GM18507 (cell line): ENCODE measurements at regions not wholly inside any gene's neighbourhood (a gene's known extent, or its start where the extent isn't known, plus 50 kb on each side); places are given as distances from the start of the nearest gene placed in this dataset.
"Not testable (repeated sequence)": the region's sequence is repeated elsewhere in the genome, so short reads cannot be mapped to it uniquely, and the experiment has no call there.

ENCODE experiments used
- DNase-seq: peaks from one replicate; pipeline ENCODE4 v3.0.0; 2011; ENCODE audit warnings: low read depth; ENCODE audit not compliant: insufficient read length; ENCODE audit errors: extremely low spot score
- FAIRE-seq: peaks from 2 replicates; lab custom pipeline; 2011; peaks lifted over from hg19 to GRCh38; lab: Jason Lieb, UNC

GRCh38 chr12:4140581-4141301 lies 132.8 kb upstream of the CCND2 start:
- FAIRE-seq (no peak), DNase-seq (no peak)

GRCh38 chr12:4139191-4139590 lies 134.4 kb upstream of the CCND2 start:
- no peak for DNase-seq
- FAIRE-seq, result peak; percentile 35

DNA sequence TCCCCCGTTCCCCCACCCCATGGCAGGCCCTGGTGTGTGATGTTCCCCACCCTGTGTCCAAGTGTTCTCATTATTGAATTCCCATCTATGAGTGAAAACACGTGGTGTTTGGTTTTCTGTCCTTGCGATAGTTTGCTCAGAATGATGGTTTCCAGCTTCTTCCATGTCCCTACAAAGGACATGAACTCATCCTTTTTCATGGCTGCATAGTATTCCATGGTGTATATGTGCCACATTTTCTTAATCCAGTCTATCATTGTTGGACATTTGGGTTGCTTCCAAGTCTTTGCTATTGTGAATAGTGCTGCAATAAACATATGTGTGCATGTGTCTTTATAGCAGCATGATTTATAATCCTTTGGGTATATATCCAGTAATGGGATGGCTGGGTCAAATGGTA lies 135.0 kb upstream of the CCND2 start:
- FAIRE-seq, result not testable (repeated sequence)

DNA sequence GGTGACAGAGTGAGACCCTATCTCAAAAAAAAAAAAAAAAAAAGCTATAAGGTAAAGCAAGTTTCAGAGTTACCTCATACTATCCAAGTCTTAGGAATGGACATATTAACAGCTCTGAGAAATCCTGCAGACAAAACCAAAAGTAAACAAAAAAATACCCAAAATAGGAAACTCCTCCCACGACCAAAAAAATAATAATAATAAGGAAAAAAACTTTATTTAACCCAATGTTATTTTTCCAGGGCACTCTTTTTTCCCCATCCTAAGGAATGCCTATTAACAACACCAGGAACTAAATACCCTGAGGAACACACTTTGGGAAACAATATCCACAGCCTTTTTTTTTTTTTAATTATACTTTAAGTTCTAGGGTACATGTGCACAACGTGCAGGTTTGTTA lies 135.5 kb upstream of the CCND2 start:
- no peak for FAIRE-seq

More for the DNA sequence above, 135.0 kb upstream of the CCND2 start:
- not testable (repeated sequence) for DNase-seq

GRCh38 chr12:4137441-4137840 lies 136.1 kb upstream of the CCND2 start:
- FAIRE-seq, result no peak
- no peak for DNase-seq

More for the DNA sequence above, 135.5 kb upstream of the CCND2 start:
- DNase-seq, result no peak

- DNase-seq (no peak), FAIRE-seq (peak; percentile 58)
Measured at GRCh38 chr12:4137015-4137414, 136.5 kb upstream of the CCND2 start.

DNA sequence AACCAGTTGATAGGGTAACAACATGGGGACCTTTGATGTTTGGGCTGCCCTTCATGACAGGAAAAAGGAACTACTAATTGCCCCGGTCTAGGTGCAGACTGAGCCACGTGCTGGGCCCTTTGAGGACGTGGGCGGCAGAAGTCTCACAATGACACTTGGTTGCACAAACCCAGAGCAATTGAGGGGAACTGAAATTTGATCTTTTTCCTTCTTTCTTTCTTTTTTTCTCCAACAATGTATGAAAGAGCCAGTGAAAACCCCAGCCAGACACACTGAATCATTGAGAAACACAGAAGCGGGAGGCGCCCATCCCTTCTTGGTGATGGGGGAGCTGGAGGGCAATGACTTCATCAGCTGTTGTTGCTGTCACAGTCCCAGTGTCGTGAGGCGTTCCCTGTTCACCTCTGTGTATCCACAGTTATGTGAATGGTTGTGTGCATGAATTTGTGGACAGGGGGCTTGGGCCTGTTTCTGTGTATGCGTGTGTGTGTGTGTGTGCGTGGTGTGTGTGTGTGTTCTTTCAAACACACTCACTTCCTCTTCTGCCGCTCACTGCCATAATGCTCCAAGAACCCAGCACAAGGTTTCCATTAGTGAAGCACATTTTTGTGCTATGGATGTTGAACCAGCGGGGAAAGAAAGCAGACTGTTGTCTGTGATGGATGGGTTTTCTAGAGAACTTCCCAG lies 137.5 kb upstream of the CCND2 start:
- FAIRE-seq (peak; percentile 99), DNase-seq (peak; percentile 60)

GRCh38 chr12:4134448-4135263 lies 138.9 kb upstream of the CCND2 start:
- DNase-seq (no peak), FAIRE-seq (no peak)

DNA sequence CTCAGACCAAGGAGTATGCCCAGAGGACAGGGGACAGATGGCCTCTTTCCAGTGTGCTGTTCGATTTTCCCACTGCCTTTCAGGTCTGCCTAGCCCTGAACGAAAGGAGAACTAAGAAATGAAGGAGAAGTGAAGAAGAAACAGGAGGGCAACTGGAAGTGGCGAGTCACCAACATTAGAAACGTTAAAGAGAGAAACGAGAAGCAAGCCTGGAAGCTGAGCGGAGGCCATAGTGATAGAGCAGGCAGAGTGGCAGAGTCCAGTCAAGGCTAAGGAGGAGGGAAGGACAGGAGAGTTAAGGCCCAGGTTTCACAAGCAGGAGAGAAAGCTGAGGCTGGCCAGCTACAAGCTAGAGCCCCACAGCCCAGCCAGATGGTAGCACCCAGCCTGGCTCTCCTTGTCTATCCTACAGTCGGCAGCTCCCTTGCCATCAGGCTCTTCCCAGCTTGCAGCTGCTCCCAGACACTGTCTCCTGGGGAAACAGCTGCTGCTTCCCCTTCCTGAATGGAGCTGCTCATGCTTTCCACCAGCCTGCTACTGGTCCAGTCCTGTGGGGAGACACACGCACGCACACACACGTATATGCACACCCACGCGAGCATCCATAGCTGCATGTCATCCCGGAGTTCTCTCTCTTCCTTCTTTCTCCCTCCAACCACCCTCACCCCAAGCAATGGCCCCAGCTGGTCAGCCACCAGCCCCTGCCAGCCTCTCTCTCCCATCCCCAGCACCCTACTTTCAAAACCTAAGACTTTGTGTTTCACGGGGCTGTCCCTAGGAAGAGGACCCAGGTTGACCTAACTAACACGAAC lies 139.7 kb upstream of the CCND2 start:
- FAIRE-seq (peak; percentile 29), DNase-seq (no peak)

DNA sequence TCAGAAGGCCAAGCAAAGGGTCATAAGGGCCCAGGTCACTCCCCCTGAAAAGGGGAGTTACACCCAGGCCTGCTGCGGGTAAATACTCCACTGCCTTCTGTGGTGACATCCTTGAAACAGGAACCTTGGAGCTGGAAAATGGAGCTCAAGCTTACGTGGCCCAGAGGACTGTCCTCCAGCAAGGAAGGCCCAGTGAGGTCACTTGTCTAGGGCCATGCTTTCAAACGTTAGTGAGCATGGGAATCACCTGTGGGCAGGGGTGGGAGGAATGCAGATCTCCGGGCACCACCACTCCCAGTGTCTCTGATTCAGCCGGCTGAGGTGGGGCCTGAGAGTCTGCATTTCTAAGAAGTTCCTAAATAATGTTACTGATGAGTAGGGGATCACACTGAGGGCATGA lies 140.5 kb upstream of the CCND2 start:
- FAIRE-seq, result no peak

GRCh38 chr12:4121506-4122020 lies 152.0 kb upstream of the CCND2 start:
- FAIRE-seq (no peak), DNase-seq (no peak)

More for the DNA sequence above, 140.5 kb upstream of the CCND2 start:
- no peak for DNase-seq

DNA sequence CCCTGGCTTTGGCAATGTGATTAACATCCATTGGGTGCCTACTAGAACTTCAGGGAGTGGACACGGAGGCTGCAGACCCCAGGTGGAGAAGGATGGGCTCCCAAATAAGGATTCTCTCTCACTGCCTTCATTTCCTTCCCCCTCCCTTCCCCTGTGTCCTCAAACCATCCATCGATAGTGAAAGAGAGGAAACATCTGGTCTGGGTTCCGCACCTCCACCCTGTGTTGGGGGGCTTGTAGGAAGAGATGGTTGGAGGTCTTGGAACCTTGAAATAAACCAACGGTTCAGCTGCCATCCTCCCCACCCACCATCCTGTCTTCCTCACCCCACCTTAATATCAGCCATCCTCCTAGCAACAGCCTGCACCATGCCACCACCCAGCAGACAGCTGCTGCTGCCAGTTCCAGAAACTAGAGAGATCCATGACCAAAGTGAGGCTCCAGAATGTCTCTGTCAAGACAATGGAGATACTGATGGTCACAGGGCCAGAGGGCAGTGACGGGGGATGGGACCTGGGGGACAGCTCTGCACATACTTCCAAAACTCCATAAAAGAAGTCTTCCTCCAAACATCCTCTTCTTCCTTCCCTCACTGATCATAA lies 153.1 kb upstream of the CCND2 start:
- DNase-seq, result no peak
- FAIRE-seq, result peak; percentile 41

GRCh38 chr12:4119157-4119761 lies 154.3 kb upstream of the CCND2 start:
- FAIRE-seq (no peak), DNase-seq (peak; percentile 47)

GRCh38 chr12:4118601-4119156 lies 154.9 kb upstream of the CCND2 start:
- FAIRE-seq (no peak), DNase-seq (no peak)

DNA sequence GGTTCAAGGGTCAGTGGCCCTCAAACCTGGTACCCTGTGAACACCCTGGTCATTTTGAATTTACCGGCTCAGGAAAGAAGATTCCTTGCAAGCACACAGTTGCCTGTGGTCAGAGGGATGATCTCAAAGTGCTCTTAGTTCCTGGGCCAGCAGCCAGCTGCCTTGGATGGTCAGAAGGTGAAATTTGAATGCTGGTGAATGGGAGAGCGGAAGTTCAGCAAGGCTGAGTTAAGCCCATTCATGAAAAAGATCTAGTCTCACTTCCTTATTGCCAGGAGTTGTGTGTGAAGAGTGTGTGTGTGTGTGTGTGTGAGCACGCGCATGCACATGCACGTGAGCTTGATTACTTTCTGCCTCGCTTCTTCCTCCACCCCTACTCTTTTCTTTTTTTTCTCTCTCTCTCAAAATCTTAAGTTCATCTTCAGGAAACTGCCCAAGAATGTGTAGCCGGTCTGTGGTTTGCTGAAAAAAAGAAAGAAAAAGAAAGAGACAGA lies 155.5 kb upstream of the CCND2 start:
- FAIRE-seq (peak; percentile 100), DNase-seq (peak; percentile 35)

DNA sequence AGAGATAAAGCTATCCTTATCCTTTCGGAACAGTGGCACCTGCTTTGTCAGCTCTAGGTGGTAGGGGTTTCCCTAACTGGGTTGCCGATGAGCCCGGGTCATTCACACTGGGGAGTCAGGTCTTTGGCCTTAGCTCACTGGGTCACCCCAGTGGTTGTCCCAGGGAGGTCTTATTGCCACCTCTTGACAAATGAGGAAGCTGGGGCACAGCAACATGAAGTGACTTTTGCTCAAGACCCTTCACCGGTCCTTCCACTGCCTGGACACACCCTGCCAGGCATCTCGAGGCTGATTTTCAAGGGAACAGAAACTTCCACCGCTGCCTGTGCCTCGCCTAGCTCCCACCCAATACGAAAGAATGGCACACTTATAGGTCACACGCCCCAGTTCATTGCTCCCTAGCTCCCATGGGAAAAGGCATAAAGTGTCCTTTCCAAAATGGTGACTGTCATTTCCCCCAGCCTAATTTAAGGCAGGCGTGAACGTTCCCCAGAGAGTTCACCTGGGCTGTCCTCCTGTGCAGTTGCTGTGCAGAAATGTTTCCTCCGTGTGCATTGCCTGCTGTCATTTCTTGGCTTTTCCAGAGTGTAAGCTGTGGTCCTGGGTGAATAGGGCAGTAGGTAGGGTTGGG lies 156.1 kb upstream of the CCND2 start:
- no peak for FAIRE-seq
- no peak for DNase-seq

GRCh38 chr12:4116251-4117111 lies 157.1 kb upstream of the CCND2 start:
- DNase-seq (no peak), FAIRE-seq (peak; percentile 56)
